Cardiac muscle cell (in vitro differentiated cells and primary cell): ENCODE measurements at regions not wholly inside any gene's neighbourhood (a gene's known extent, or its start where the extent isn't known, plus 50 kb on each side); places are given as distances from the start of the nearest gene placed in this dataset.
"Not testable (repeated sequence)": the region's sequence is repeated elsewhere in the genome, so short reads cannot be mapped to it uniquely, and the experiment has no call there.

ENCODE experiments used
- DNase-seq, 2 donors: peaks; one replicate each; pipeline versions ENCODE4 v3.0.0 to v3.0.0-alpha.2; 2010 to 2017; ENCODE audit warnings: low read depth in 1 of 2, low spot score in 1 of 2
- H3K27ac ChIP-seq: fragments of 200-600 bp; sonication (generic); 2 replicates; pipeline ENCODE4 v1.5.1; 2016
- H3K27me3 ChIP-seq: fragments of 200-600 bp; sonication (generic); 2 replicates; pipeline ENCODE4 v1.6.0; 2016; ENCODE audit warnings: control low read depth
- H3K36me3 ChIP-seq: fragments of 200-600 bp; sonication (generic); 2 replicates; pipeline ENCODE4 v1.5.1; 2016; ENCODE audit warnings: control low read depth
- H3K4me1 ChIP-seq: fragments of 200-600 bp; sonication (generic); 2 replicates; pipeline ENCODE4 v1.8.1; 2017; ENCODE audit warnings: low read depth, mild to moderate bottlenecking, mixed run types
- H3K4me3 ChIP-seq: fragments of 200-600 bp; sonication (generic); 2 replicates; pipeline ENCODE4 v1.5.1; 2016; ENCODE audit warnings: mild to moderate bottlenecking
- H3K9me3 ChIP-seq: fragments of 200-600 bp; sonication (generic); 2 replicates; pipeline ENCODE4 v1.5.1; 2017; ENCODE audit warnings: low read depth, mild to moderate bottlenecking, control low read depth
- CTCF ChIP-seq: IDR thresholded peaks from 2 replicates; pipeline ENCODE4 v1.5.1; 2012; ENCODE audit warnings: low read depth, mild to moderate bottlenecking, low read length

- H3K36me3 ChIP-seq: no peaks in the 10 kb centered on the region
- DNase-seq: no peak
- H3K4me1 ChIP-seq: peaks cover 15% of the 10 kb centered on the region
- H3K4me3 ChIP-seq: no peak overlapping the region
- no peak for TF ChIP-seq CTCF
- H3K27me3 ChIP-seq: no peaks in the 10 kb centered on the region
- H3K9me3 ChIP-seq: no peaks in the 10 kb centered on the region
- no peak overlapping the region for H3K27ac ChIP-seq
Measured at GRCh38 chr13:79989217-79989661, 351.7 kb downstream of the SPRY2 start.

- Histone ChIP-seq H3K27me3 (no peaks in the 10 kb centered on the region), H3K4me1 (peaks cover 15% of the 10 kb centered on the region), H3K27ac (no peak overlapping the region), H3K9me3 (no peaks in the 10 kb centered on the region), H3K4me3 (no peak overlapping the region), H3K36me3 (no peaks in the 10 kb centered on the region)
- peak in 1 of 2 donors; percentile 64 for DNase-seq
- no peak for TF ChIP-seq CTCF
Measured at GRCh38 chr13:79988573-79988972, 352.4 kb downstream of the SPRY2 start.

- no peaks in the 10 kb centered on the region for H3K36me3 ChIP-seq
- H3K27me3 ChIP-seq: no peaks in the 10 kb centered on the region
- H3K4me3 ChIP-seq: no peak overlapping the region
- H3K27ac ChIP-seq: no peak overlapping the region
- peaks cover 15% of the 10 kb centered on the region for H3K4me1 ChIP-seq
- H3K9me3 ChIP-seq: no peaks in the 10 kb centered on the region
- DNase-seq: no peak
- no peak for TF ChIP-seq CTCF
Measured at GRCh38 chr13:79987761-79988160, 353.2 kb downstream of the SPRY2 start.

GRCh38 chr13:79987323-79987722 lies 353.6 kb downstream of the SPRY2 start:
- no peaks in the 10 kb centered on the region for H3K27me3 ChIP-seq
- peaks cover 15% of the 10 kb centered on the region for H3K4me1 ChIP-seq
- no peak overlapping the region for H3K4me3 ChIP-seq
- no peak for TF ChIP-seq CTCF
- H3K9me3 ChIP-seq: no peaks in the 10 kb centered on the region
- no peaks in the 10 kb centered on the region for H3K36me3 ChIP-seq
- DNase-seq: no peak
- H3K27ac ChIP-seq: no peak overlapping the region

- H3K27me3 ChIP-seq: no peaks in the 10 kb centered on the region
- no peak overlapping the region for H3K4me3 ChIP-seq
- no peaks in the 10 kb centered on the region for H3K36me3 ChIP-seq
- no peaks in the 10 kb centered on the region for H3K9me3 ChIP-seq
- no peak overlapping the region for H3K27ac ChIP-seq
- H3K4me1 ChIP-seq: peaks cover 15% of the 10 kb centered on the region
- DNase-seq: no peak
- TF ChIP-seq CTCF: no peak
Measured at GRCh38 chr13:79986890-79987289, 354.0 kb downstream of the SPRY2 start.

GRCh38 chr13:79974935-79975650 lies 365.8 kb downstream of the SPRY2 start:
- DNase-seq, H3K27ac ChIP-seq, H3K4me3 ChIP-seq, H3K9me3 ChIP-seq, H3K27me3 ChIP-seq, H3K36me3 ChIP-seq, H3K4me1 ChIP-seq: not testable (repeated sequence)
